Naive thymus-derived CD4-positive, alpha-beta T cell (primary cell): ENCODE measurements at regions not wholly inside any gene's neighbourhood (a gene's known extent, or its start where the extent isn't known, plus 50 kb on each side); places are given as distances from the start of the nearest gene placed in this dataset.

Experiments used
- ATAC-seq: fragments of 150-1000 bp; cut with Tn5 transposase; 2 replicates; pipeline ENCODE4 v1.10.0; 2021; ENCODE audit warnings: mild to moderate bottlenecking, moderate library complexity
- CTCF ChIA-PET: fragments of 350-600 bp; sonication (Branson Sonifier 250); formaldehyde crosslinking; loops from one replicate; lab custom pipeline; 2021; ENCODE audit warnings: antibody characterized with exemption; lab: Charles Lee
- POLR2A ChIA-PET: fragments of 350-600 bp; sonication (Branson Sonifier 250); formaldehyde crosslinking; loops from one replicate; lab custom pipeline; 2021; ENCODE audit warnings: antibody characterized with exemption, inconsistent platforms; lab: Charles Lee
- DNase-seq, 9 donors: peaks; one replicate each; pipeline versions ENCODE4 v3.0.0 to v3.0.0-alpha.2; 2020 to 2022; ENCODE audit warnings: mixed read lengths in 1 of 9
- H3K27ac ChIP-seq: one replicate; pipeline ENCODE4 v1.7.0; 2013; ENCODE audit warnings: mild to moderate bottlenecking, low read depth, low read length, moderate library complexity
- H3K27me3 ChIP-seq, 2 donors: one replicate each; pipeline ENCODE4 v1.7.0; 2013; ENCODE audit warnings: low read length in 2 of 2, mild to moderate bottlenecking in 2 of 2, moderate library complexity in 2 of 2; ENCODE audit not compliant: control insufficient read depth in 2 of 2, insufficient read depth in 2 of 2
- H3K36me3 ChIP-seq, 3 experiments: 1 replicate in 2 of 3; 2 replicates in 1 of 3; pipeline ENCODE4 v1.7.0; 2013; ENCODE audit warnings: low read length in 3 of 3, mild to moderate bottlenecking in 3 of 3, moderate library complexity in 1 of 3; ENCODE audit not compliant: insufficient read depth in 3 of 3, control insufficient read depth in 2 of 3
- H3K4me1 ChIP-seq, 2 donors: one replicate each; pipeline ENCODE4 v1.7.0; 2013; ENCODE audit warnings: low read length in 2 of 2, mild to moderate bottlenecking in 2 of 2, moderate library complexity in 1 of 2; ENCODE audit not compliant: control insufficient read depth in 2 of 2, insufficient read depth in 2 of 2
- H3K4me3 ChIP-seq: 2 replicates; pipeline ENCODE4 v1.7.0; 2013; ENCODE audit warnings: mild to moderate bottlenecking, low read length
- H3K9me3 ChIP-seq, 3 experiments: 1 replicate in 2 of 3; 2 replicates in 1 of 3; pipeline ENCODE4 v1.7.0; 2013; ENCODE audit warnings: low read length in 3 of 3; ENCODE audit not compliant: control insufficient read depth in 2 of 3
- H3K27ac Mint-ChIP-seq, 9 donors: one replicate each; pipeline ENCODE4 v1.8.0; 2020 to 2022; ENCODE audit warnings: mixed read lengths in 9 of 9, mild to moderate bottlenecking in 8 of 9, moderate library complexity in 5 of 9, inconsistent platforms in 2 of 9
- H3K27me3 Mint-ChIP-seq, 5 donors: one replicate each; pipeline ENCODE4 v1.8.0; 2021 to 2022; ENCODE audit warnings: mixed read lengths in 5 of 5, mild to moderate bottlenecking in 1 of 5
- H3K36me3 Mint-ChIP-seq, 5 donors: one replicate each; pipeline ENCODE4 v1.8.0; 2020 to 2022; ENCODE audit warnings: mixed read lengths in 5 of 5, mild to moderate bottlenecking in 3 of 5, inconsistent platforms in 1 of 5
- H3K4me1 Mint-ChIP-seq, 7 donors: one replicate each; pipeline ENCODE4 v1.8.0; 2020 to 2022; ENCODE audit warnings: mixed read lengths in 7 of 7, mild to moderate bottlenecking in 3 of 7, inconsistent platforms in 1 of 7
- H3K4me3 Mint-ChIP-seq, 10 donors: one replicate each; pipeline ENCODE4 v1.8.0; 2020 to 2022; ENCODE audit warnings: mild to moderate bottlenecking in 10 of 10, mixed read lengths in 10 of 10, moderate library complexity in 6 of 10, inconsistent platforms in 2 of 10
- H3K9me3 Mint-ChIP-seq, 11 donors: one replicate each; pipeline ENCODE4 v1.8.0; 2020 to 2022; ENCODE audit warnings: mixed read lengths in 11 of 11, mild to moderate bottlenecking in 4 of 11, inconsistent platforms in 1 of 11, moderate library complexity in 1 of 11
- intact Hi-C, 2 donors: fragments of 100-400 bp; cut with micrococcal nuclease; formaldehyde crosslinking; loops; one replicate each; pipeline ENCODE4 v1.15.1; 2023

GRCh38 chr1:103917795-103918194 is 168.1 kb downstream of the AMY1C start:
- peaks cover 0 to 21% (median 5%) of the 10 kb centered on the region in 11 donors for H3K9me3 Mint-ChIP-seq
- Histone ChIP-seq H3K27ac (no peak overlapping the region), H3K4me1 (no peaks in the 10 kb centered on the region), H3K9me3 (no peaks in the 10 kb centered on the region), H3K36me3 (no peaks in the 10 kb centered on the region), H3K4me3 (no peak overlapping the region), H3K27me3 (no peaks in the 10 kb centered on the region)
- no peaks in the 10 kb centered on the region for H3K36me3 Mint-ChIP-seq
- DNase-seq (no peak), ATAC-seq (no peak)
- no peaks in the 10 kb centered on the region for H3K27me3 Mint-ChIP-seq
- ChIA-PET POLR2A (no interaction called here), CTCF (no interaction called here)
- H3K4me1 Mint-ChIP-seq: no peaks in the 10 kb centered on the region
- no peak overlapping the region for H3K4me3 Mint-ChIP-seq
- intact Hi-C loops: no loop called here
- no peak overlapping the region for H3K27ac Mint-ChIP-seq

DNA sequence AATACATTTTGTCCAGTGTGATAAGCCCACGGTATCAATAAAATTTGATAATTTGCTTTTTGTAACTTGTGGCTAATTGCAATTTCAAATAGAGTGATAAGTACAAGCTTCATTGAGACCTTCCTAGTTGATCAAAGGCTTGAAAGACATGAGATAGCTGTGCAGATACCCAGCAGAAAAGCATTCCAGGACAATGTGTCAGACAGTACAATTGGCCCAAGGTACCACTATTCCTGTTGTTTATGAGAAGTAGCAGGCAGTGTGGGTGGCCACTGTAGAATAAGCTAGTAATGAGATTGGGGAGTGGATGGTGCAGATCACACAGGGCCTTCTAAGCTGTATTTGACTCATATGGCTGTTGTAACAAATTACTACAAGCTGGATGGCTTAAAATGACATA is 182.2 kb downstream of the AMY1C start:
- H3K4me3 ChIP-seq: no peak overlapping the region
- no peak overlapping the region for H3K4me3 Mint-ChIP-seq
- ChIA-PET CTCF (no interaction called here), POLR2A (no interaction called here)
- ATAC-seq (no peak), DNase-seq (no peak)
- H3K27ac ChIP-seq: no peak overlapping the region
- H3K27ac Mint-ChIP-seq: no peak overlapping the region
- H3K27me3 ChIP-seq: no peaks in the 10 kb centered on the region
- no peaks in the 10 kb centered on the region for H3K36me3 Mint-ChIP-seq
- intact Hi-C loops: no loop called here
- no peaks in the 10 kb centered on the region for H3K9me3 ChIP-seq
- no peaks in the 10 kb centered on the region for H3K36me3 ChIP-seq
- H3K27me3 Mint-ChIP-seq: no peaks in the 10 kb centered on the region
- H3K9me3 Mint-ChIP-seq: peaks cover 0 to 15% (median 4%) of the 10 kb centered on the region in 11 donors
- H3K4me1 ChIP-seq: no peaks in the 10 kb centered on the region
- H3K4me1 Mint-ChIP-seq: no peaks in the 10 kb centered on the region

- no peak overlapping the region for H3K4me3 Mint-ChIP-seq
- H3K27ac ChIP-seq: no peak overlapping the region
- POLR2A ChIA-PET: no interaction called here
- ATAC-seq (no peak), DNase-seq (no peak)
- no peaks in the 10 kb centered on the region for H3K36me3 ChIP-seq
- intact Hi-C loops: no loop called here
- no peaks in the 10 kb centered on the region for H3K4me1 Mint-ChIP-seq
- H3K9me3 ChIP-seq: no peaks in the 10 kb centered on the region
- no peak overlapping the region for H3K4me3 ChIP-seq
- H3K9me3 Mint-ChIP-seq: peaks cover 0 to 14% (median 2%) of the 10 kb centered on the region in 11 donors
- no peaks in the 10 kb centered on the region for H3K27me3 Mint-ChIP-seq
- H3K27ac Mint-ChIP-seq: no peak overlapping the region
- H3K36me3 Mint-ChIP-seq: no peaks in the 10 kb centered on the region
- CTCF ChIA-PET: no interaction called here
- H3K4me1 ChIP-seq: no peaks in the 10 kb centered on the region
- no peaks in the 10 kb centered on the region for H3K27me3 ChIP-seq
These were observed 188.2 kb downstream of the AMY1C start for GRCh38 chr1:103937763-103938357.

GRCh38 chr1:103941086-103941485 is 191.4 kb downstream of the AMY1C start:
- CTCF ChIA-PET: no interaction called here
- no peak overlapping the region for H3K27ac Mint-ChIP-seq

GRCh38 chr1:103942029-103942428 is 192.3 kb downstream of the AMY1C start:
- H3K36me3 Mint-ChIP-seq: no peaks in the 10 kb centered on the region

More at GRCh38 chr1:103941086-103941485, 191.4 kb downstream of the AMY1C start:
- H3K9me3 Mint-ChIP-seq: peaks cover 0 to 11% (median 4%) of the 10 kb centered on the region in 11 donors
- H3K36me3 Mint-ChIP-seq: no peaks in the 10 kb centered on the region
- Histone ChIP-seq H3K9me3 (no peaks in the 10 kb centered on the region), H3K4me1 (no peaks in the 10 kb centered on the region), H3K4me3 (no peak overlapping the region), H3K27ac (no peak overlapping the region), H3K36me3 (no peaks in the 10 kb centered on the region), H3K27me3 (no peaks in the 10 kb centered on the region)
- intact Hi-C loops: no loop called here
- no peak for ATAC-seq
- POLR2A ChIA-PET: no interaction called here
- no peaks in the 10 kb centered on the region for H3K4me1 Mint-ChIP-seq
- no peak for DNase-seq
- no peak overlapping the region for H3K4me3 Mint-ChIP-seq
- no peaks in the 10 kb centered on the region for H3K27me3 Mint-ChIP-seq

GRCh38 chr1:103945774-103946173 is 196.1 kb downstream of the AMY1C start:
- Histone ChIP-seq H3K36me3 (no peaks in the 10 kb centered on the region), H3K27me3 (no peaks in the 10 kb centered on the region), H3K4me3 (no peak overlapping the region), H3K4me1 (no peaks in the 10 kb centered on the region), H3K9me3 (no peaks in the 10 kb centered on the region), H3K27ac (no peak overlapping the region)
- H3K27ac Mint-ChIP-seq: no peak overlapping the region
- ChIA-PET POLR2A (no interaction called here), CTCF (no interaction called here)
- H3K36me3 Mint-ChIP-seq: no peaks in the 10 kb centered on the region
- intact Hi-C loops: no loop called here
- H3K27me3 Mint-ChIP-seq: no peaks in the 10 kb centered on the region
- no peak for ATAC-seq
- H3K4me3 Mint-ChIP-seq: no peak overlapping the region
- no peaks in the 10 kb centered on the region for H3K4me1 Mint-ChIP-seq
- peaks cover 0 to 12% (median 4%) of the 10 kb centered on the region in 11 donors for H3K9me3 Mint-ChIP-seq
- DNase-seq: no peak

More at GRCh38 chr1:103942029-103942428, 192.3 kb downstream of the AMY1C start:
- Mint-ChIP-seq H3K9me3 (peaks cover 0 to 11% (median 4%) of the 10 kb centered on the region in 11 donors), H3K4me3 (no peak overlapping the region), H3K4me1 (no peaks in the 10 kb centered on the region), H3K27me3 (no peaks in the 10 kb centered on the region), H3K27ac (no peak overlapping the region)
- POLR2A ChIA-PET: no interaction called here
- Histone ChIP-seq H3K27ac (no peak overlapping the region), H3K4me3 (no peak overlapping the region), H3K36me3 (no peaks in the 10 kb centered on the region), H3K4me1 (no peaks in the 10 kb centered on the region), H3K9me3 (no peaks in the 10 kb centered on the region), H3K27me3 (no peaks in the 10 kb centered on the region)
- ATAC-seq: no peak
- intact Hi-C loops: no loop called here
- DNase-seq: no peak
- CTCF ChIA-PET: no interaction called here

- Histone ChIP-seq H3K9me3 (no peaks in the 10 kb centered on the region), H3K4me1 (no peaks in the 10 kb centered on the region), H3K27me3 (no peaks in the 10 kb centered on the region), H3K36me3 (no peaks in the 10 kb centered on the region), H3K4me3 (no peak overlapping the region), H3K27ac (no peak overlapping the region)
- H3K9me3 Mint-ChIP-seq: peaks cover 0 to 7% (median 1%) of the 10 kb centered on the region in 11 donors
- H3K4me3 Mint-ChIP-seq: no peak overlapping the region
- intact Hi-C loops: no loop called here
- no peak for DNase-seq
- H3K36me3 Mint-ChIP-seq: no peaks in the 10 kb centered on the region
- CTCF ChIA-PET: no interaction called here
- no peaks in the 10 kb centered on the region for H3K27me3 Mint-ChIP-seq
- no peaks in the 10 kb centered on the region for H3K4me1 Mint-ChIP-seq
- POLR2A ChIA-PET: no interaction called here
- no peak overlapping the region for H3K27ac Mint-ChIP-seq
- no peak for ATAC-seq
These were observed 198.8 kb downstream of the AMY1C start for GRCh38 chr1:103948526-103948925.
